GM19452 (cell line): ENCODE measurements at regions not wholly inside any gene's neighbourhood (a gene's known extent, or its start where the extent isn't known, plus 50 kb on each side); places are given as distances from the start of the nearest gene placed in this dataset.
"Not testable (repeated sequence)": the region's sequence is repeated elsewhere in the genome, so short reads cannot be mapped to it uniquely, and the experiment has no call there.

Experiments
- ATAC-seq: cut with Tn5 transposase; IDR thresholded peaks from one replicate; pipeline ENCODE4 v1.9.1; 2021; ENCODE audit not compliant: unreplicated experiment

GRCh38 chr4:187826725-187827124 lies 168.8 kb upstream of the ZFP42 start:
- no peak for ATAC-seq

GRCh38 chr4:187827631-187828030 lies 167.9 kb upstream of the ZFP42 start:
- no peak for ATAC-seq

GRCh38 chr4:187839765-187840164 lies 155.8 kb upstream of the ZFP42 start:
- no peak for ATAC-seq

- no peak for ATAC-seq
Observed at GRCh38 chr4:187840814-187841213, 154.8 kb upstream of the ZFP42 start.

- ATAC-seq: no peak
Observed at GRCh38 chr4:187849556-187850225, 145.9 kb upstream of the ZFP42 start.

GRCh38 chr4:187865914-187866313 lies 129.7 kb upstream of the ZFP42 start:
- ATAC-seq: no peak

GRCh38 chr4:187883049-187883448 lies 112.5 kb upstream of the ZFP42 start:
- ATAC-seq: no peak

- ATAC-seq: no peak
Observed at GRCh38 chr4:187883836-187884475, 111.6 kb upstream of the ZFP42 start.

GRCh38 chr4:187887906-187888305 lies 107.7 kb upstream of the ZFP42 start:
- no peak for ATAC-seq

- ATAC-seq: no peak
Observed at GRCh38 chr4:187889651-187890050, 105.9 kb upstream of the ZFP42 start.

- no peak for ATAC-seq
Observed at GRCh38 chr4:187893418-187893817, 102.2 kb upstream of the ZFP42 start.

- ATAC-seq: no peak
Observed at GRCh38 chr4:187903106-187903505, 92.5 kb upstream of the ZFP42 start.

GRCh38 chr4:187903700-187904099 lies 91.9 kb upstream of the ZFP42 start:
- no peak for ATAC-seq

GRCh38 chr4:187908079-187908561 lies 87.5 kb upstream of the ZFP42 start:
- ATAC-seq: no peak

GRCh38 chr4:187908731-187909130 lies 86.8 kb upstream of the ZFP42 start:
- no peak for ATAC-seq

- ATAC-seq: no peak
Observed at GRCh38 chr4:187910741-187911140, 84.8 kb upstream of the ZFP42 start.

- not testable (repeated sequence) for ATAC-seq
Observed at GRCh38 chr4:187915406-187915805, 80.2 kb upstream of the ZFP42 start.

- ATAC-seq: no peak
Observed at GRCh38 chr4:187919966-187920365, 75.6 kb upstream of the ZFP42 start.

- no peak for ATAC-seq
Observed at GRCh38 chr4:187921946-187922623, 73.5 kb upstream of the ZFP42 start.

- ATAC-seq: no peak
Observed at GRCh38 chr4:187929024-187929423, 66.5 kb upstream of the ZFP42 start.

GRCh38 chr4:187934766-187935165 lies 60.8 kb upstream of the ZFP42 start:
- ATAC-seq: no peak

- ATAC-seq: no peak
Observed at GRCh38 chr4:187937557-187937956, 58.0 kb upstream of the ZFP42 start.
